MCF 10A (cell line): ENCODE measurements at regions not wholly inside any gene's neighbourhood (a gene's known extent, or its start where the extent isn't known, plus 50 kb on each side); places are given as distances from the start of the nearest gene placed in this dataset.

Experiments used
- BruUV-seq: library from RNA; stranded (reverse); fragments of 400-500 nt; replicated peaks from 2 replicates; lab custom pipeline; 2021; lab: Mats Ljungman, UMichigan
- CTCF ChIA-PET: fragments of 300-600 bp; sonication (Branson Sonifier 250); formaldehyde crosslinking; extraction: SDS; loops from one replicate; lab custom pipeline; 2021; ENCODE audit warnings: antibody characterized with exemption, inconsistent platforms; lab: Yijun Ruan, JAX
- POLR2A ChIA-PET: fragments of 300-600, 350-650 bp; sonication (Branson Sonifier 250); formaldehyde crosslinking; extraction: SDS; loops from one replicate; lab custom pipeline; 2020; ENCODE audit warnings: antibody characterized with exemption, inconsistent platforms; lab: Yijun Ruan, JAX
- DNase-seq: peaks from one replicate; pipeline ENCODE4 v3.0.0-alpha.2; 2018; ENCODE audit not compliant: unreplicated experiment
- H3K27ac Mint-ChIP-seq: one replicate; pipeline ENCODE4 v1.8.0; 2022; ENCODE audit warnings: mild to moderate bottlenecking, low read depth, mixed read lengths; ENCODE audit not compliant: unreplicated experiment
- H3K27me3 Mint-ChIP-seq: one replicate; pipeline ENCODE4 v1.8.0; 2022; ENCODE audit warnings: mixed read lengths; ENCODE audit not compliant: insufficient read depth, unreplicated experiment
- H3K36me3 Mint-ChIP-seq: one replicate; pipeline ENCODE4 v1.8.0; 2022; ENCODE audit warnings: mild to moderate bottlenecking, moderate library complexity, mixed read lengths; ENCODE audit not compliant: insufficient read depth, unreplicated experiment
- H3K4me1 Mint-ChIP-seq: one replicate; pipeline ENCODE4 v1.8.0; 2022; ENCODE audit warnings: mixed read lengths; ENCODE audit not compliant: insufficient read depth, unreplicated experiment
- H3K4me3 Mint-ChIP-seq: one replicate; pipeline ENCODE4 v1.8.0; 2022; ENCODE audit warnings: mild to moderate bottlenecking, moderate library complexity, mixed read lengths; ENCODE audit not compliant: unreplicated experiment
- H3K9me3 Mint-ChIP-seq: one replicate; pipeline ENCODE4 v1.8.0; 2022; ENCODE audit warnings: mixed read lengths; ENCODE audit not compliant: unreplicated experiment
- CTCF ChIP-seq: fragments of 200-600 bp; IDR thresholded peaks from one replicate; pipeline ENCODE4 v1.8.0; 2022; ENCODE audit warnings: antibody characterized with exemption, mild to moderate bottlenecking; ENCODE audit not compliant: unreplicated experiment
- intact Hi-C: fragments of 100-400 bp; cut with micrococcal nuclease; formaldehyde crosslinking; loops from 2 replicates; pipeline ENCODE4 v1.14.1; 2022

- H3K27me3 Mint-ChIP-seq: no peaks in the 10 kb centered on the region
- POLR2A ChIA-PET: interaction anchor here (0.6 to 3.9 kb wide), 8 partner anchors 9 to 203 kb away, joined by 3 to 26 read pairs (median 4); no protein-coding TSS in a partner anchor
- intact Hi-C loops: loop anchor here (5.0 kb wide), 1 partner anchor 86 kb away; no protein-coding TSS in a partner anchor
- peak overlapping the region; percentile 91 for H3K27ac Mint-ChIP-seq
- CTCF ChIA-PET: interaction anchor here (0.6 to 1.2 kb wide), 4 partner anchors 10 to 1720 kb away, joined by 3 read pairs; no protein-coding TSS in a partner anchor
- H3K36me3 Mint-ChIP-seq: no peaks in the 10 kb centered on the region
- peaks cover 39% of the 10 kb centered on the region for H3K4me1 Mint-ChIP-seq
- H3K9me3 Mint-ChIP-seq: no peaks in the 10 kb centered on the region
- BruUV-seq: no TSS peak
- H3K4me3 Mint-ChIP-seq: peak overlapping the region; percentile 43
- no peak for TF ChIP-seq CTCF
- DNase-seq: peak; percentile 79
Measured at GRCh38 chr18:60978338-60978737, 354.9 kb upstream of the CDH20 start.

GRCh38 chr18:60980422-60981005, 352.7 kb upstream of the CDH20 start:
- Mint-ChIP-seq H3K4me1 (peaks cover 47% of the 10 kb centered on the region), H3K36me3 (no peaks in the 10 kb centered on the region), H3K9me3 (no peaks in the 10 kb centered on the region), H3K4me3 (no peak overlapping the region), H3K27me3 (no peaks in the 10 kb centered on the region), H3K27ac (no peak overlapping the region)
- DNase-seq: no peak
- CTCF ChIA-PET: interaction anchor here (0.5 to 0.7 kb wide), 3 partner anchors 14 to 1566 kb away, joined by 3 to 4 read pairs (median 4); no protein-coding TSS in a partner anchor
- intact Hi-C loops: no loop called here
- TF ChIP-seq CTCF: no peak
- no TSS peak for BruUV-seq
- POLR2A ChIA-PET: interaction anchor here (0.9 to 3.9 kb wide), 3 partner anchors 10 to 87 kb away, joined by 3 to 26 read pairs (median 5); no protein-coding TSS in a partner anchor

- TF ChIP-seq CTCF: no peak
- Mint-ChIP-seq H3K27me3 (no peaks in the 10 kb centered on the region), H3K36me3 (no peaks in the 10 kb centered on the region), H3K27ac (no peak overlapping the region), H3K4me3 (no peak overlapping the region), H3K4me1 (peaks cover 44% of the 10 kb centered on the region), H3K9me3 (no peaks in the 10 kb centered on the region)
- ChIA-PET POLR2A (no interaction called here), CTCF (interaction anchor here (0.9 kb wide), 1 partner anchor 28 kb away, joined by 4 read pairs; no protein-coding TSS in a partner anchor)
- intact Hi-C loops: no loop called here
- no TSS peak for BruUV-seq
- no peak for DNase-seq
Measured at GRCh38 chr18:60981682-60982328, 351.4 kb upstream of the CDH20 start.

GRCh38 chr18:60982329-60982695, 350.9 kb upstream of the CDH20 start:
- no peak for TF ChIP-seq CTCF
- DNase-seq: no peak
- intact Hi-C loops: no loop called here
- peaks cover 40% of the 10 kb centered on the region for H3K4me1 Mint-ChIP-seq
- POLR2A ChIA-PET: no interaction called here
- no peaks in the 10 kb centered on the region for H3K27me3 Mint-ChIP-seq
- no peak overlapping the region for H3K27ac Mint-ChIP-seq
- BruUV-seq: no TSS peak
- CTCF ChIA-PET: interaction anchor here (0.9 kb wide), 1 partner anchor 28 kb away, joined by 4 read pairs; no protein-coding TSS in a partner anchor
- H3K36me3 Mint-ChIP-seq: no peaks in the 10 kb centered on the region
- H3K9me3 Mint-ChIP-seq: no peaks in the 10 kb centered on the region
- H3K4me3 Mint-ChIP-seq: no peak overlapping the region
